GM12878 (cell line): ENCODE measurements at regions not wholly inside any gene's neighbourhood (a gene's known extent, or its start where the extent isn't known, plus 50 kb on each side); places are given as distances from the start of the nearest gene placed in this dataset.

Source experiments
- ATAC-seq: fragments of 200-7000 bp; cut with Tn5 transposase; 3 replicates; pipeline ENCODE4 v1.9.1; 2020; ENCODE audit warnings: mild to moderate bottlenecking, moderate library complexity
- BruUV-seq: library from RNA; stranded (reverse); fragments of 400-500 nt; replicated peaks from 2 replicates; lab custom pipeline; 2021; lab: Mats Ljungman, UMichigan
- CTCF ChIA-PET: fragments of 300-600 bp; sonication (Branson Sonifier 250); formaldehyde crosslinking; extraction: SDS; loops from one replicate; lab custom pipeline; 2021; ENCODE audit warnings: inconsistent platforms; lab: Yijun Ruan, JAX
- POLR2A ChIA-PET: fragments of 350-600 bp; formaldehyde crosslinking; extraction: SDS; loops from one replicate; lab custom pipeline; 2021; ENCODE audit warnings: inconsistent platforms; lab: Charles Lee
- RAD21 ChIA-PET: fragments of 300-600 bp; sonication (Branson Sonifier 250); formaldehyde crosslinking; loops from one replicate; lab custom pipeline; 2023; ENCODE audit warnings: antibody characterized with exemption; ENCODE audit not compliant: unreplicated experiment; lab: Charles Lee
- SMC1A ChIA-PET: fragments of 300-600 bp; sonication (Branson Sonifier 250); formaldehyde crosslinking; loops from one replicate; lab custom pipeline; 2023; ENCODE audit not compliant: unreplicated experiment, uncharacterized antibody; lab: Charles Lee
- DNase-seq: peaks from one replicate; pipeline ENCODE4 v3.0.0-alpha.2; 2011; ENCODE audit warnings: low read depth, low spot score
- FAIRE-seq: peaks from 3 replicates; lab custom pipeline; 2011; peaks lifted over from hg19 to GRCh38; lab: Jason Lieb, UNC
- H2AFZ ChIP-seq: 2 replicates; pipeline ENCODE4 v1.6.0; 2011; ENCODE audit warnings: low read depth, low read length, control low read depth; ENCODE audit not compliant: control insufficient read depth
- H3K27ac ChIP-seq: 2 replicates; pipeline ENCODE4 v1.5.1; 2011; ENCODE audit warnings: control low read depth; ENCODE audit not compliant: control insufficient read depth, insufficient read depth
- H3K27me3 ChIP-seq, 2 experiments: replicated peaks in 1 of 2; 2 replicates each; pipeline versions ENCODE4 v1.6.0 to v1.6.1; 2011; ENCODE audit warnings: low read length in 1 of 2; ENCODE audit not compliant: control insufficient read depth in 2 of 2, insufficient read depth in 2 of 2
- H3K36me3 ChIP-seq, 2 experiments: 2 replicates each; pipeline ENCODE4 v1.5.1; 2011; ENCODE audit warnings: low read length in 1 of 2; ENCODE audit not compliant: control insufficient read depth in 2 of 2, insufficient read depth in 2 of 2
- H3K4me1 ChIP-seq: 2 replicates; pipeline ENCODE4 v1.6.1; 2011; ENCODE audit warnings: mild to moderate bottlenecking, low read length, moderate library complexity, mixed read lengths; ENCODE audit not compliant: control insufficient read depth, insufficient read depth
- H3K4me2 ChIP-seq: 2 replicates; pipeline ENCODE4 v1.6.0; 2011; ENCODE audit warnings: control low read depth; ENCODE audit not compliant: control insufficient read depth, insufficient read depth
- H3K4me3 ChIP-seq: fragments of 200-600 bp; sonication (generic); 2 replicates; pipeline ENCODE4 v1.5.1; 2016
- H3K79me2 ChIP-seq: 2 replicates; pipeline ENCODE4 v1.6.0; 2011; ENCODE audit warnings: low read length; ENCODE audit not compliant: control insufficient read depth, insufficient read depth
- H3K9ac ChIP-seq: 2 replicates; pipeline ENCODE4 v1.8.0; 2011; ENCODE audit warnings: low read length, control low read depth, mixed read lengths; ENCODE audit not compliant: control insufficient read depth, insufficient read depth
- H3K9me3 ChIP-seq: replicated peaks from 3 replicates; pipeline ENCODE4 v1.5.1; 2011; ENCODE audit warnings: mild to moderate bottlenecking, low read length; ENCODE audit not compliant: control insufficient read depth, insufficient read depth
- H4K20me1 ChIP-seq: 2 replicates; pipeline ENCODE4 v1.6.0; 2011; ENCODE audit not compliant: control insufficient read depth, insufficient read depth
- ASH2L ChIP-seq: fragments of 300-600, 200-600 bp; sonication (generic); IDR thresholded peaks from 2 replicates; pipeline ENCODE4 v1.6.1; 2017; ENCODE audit warnings: low read depth, mild to moderate bottlenecking, borderline replicate concordance
- ATF2 ChIP-seq: IDR thresholded peaks from 2 replicates; pipeline ENCODE4 v1.6.1; 2012; ENCODE audit warnings: low read length, inconsistent platforms
- CREM ChIP-seq: IDR thresholded peaks from 2 replicates; pipeline ENCODE4 v1.6.1; 2014; ENCODE audit warnings: antibody characterized with exemption, low read depth
- E2F4 ChIP-seq: IDR thresholded peaks from 2 replicates; pipeline ENCODE4 v1.6.1; 2012; ENCODE audit warnings: low read depth, low read length, improper control_type of control experiment
- EGR1 ChIP-seq, 2 experiments: IDR thresholded peaks; 1 replicate in 1 of 2; 2 replicates in 1 of 2; pipeline ENCODE4 v1.6.1; 2011 to 2012; ENCODE audit warnings: low read depth in 2 of 2, low read length in 2 of 2, borderline replicate concordance in 1 of 2, mild to moderate bottlenecking in 1 of 2, moderate library complexity in 1 of 2
- HCFC1 ChIP-seq: fragments of 150-350 bp; IDR thresholded peaks from 2 replicates; pipeline ENCODE4 v1.6.1; 2014; ENCODE audit warnings: low read length
- IRF3 ChIP-seq: fragments of 450-650 bp; IDR thresholded peaks from 2 replicates; pipeline ENCODE4 v1.6.1; 2014; ENCODE audit warnings: mild to moderate bottlenecking
- LARP7 ChIP-seq: fragments of 450-650 bp; IDR thresholded peaks from 2 replicates; pipeline ENCODE4 v1.6.1; 2017; ENCODE audit warnings: mild to moderate bottlenecking
- PKNOX1 ChIP-seq: fragments of 450-650 bp; IDR thresholded peaks from 2 replicates; pipeline ENCODE4 v1.6.1; 2016; ENCODE audit warnings: mild to moderate bottlenecking
- RELA ChIP-seq: fragments of 450-650 bp; IDR thresholded peaks from 2 replicates; pipeline ENCODE4 v1.8.0; 2014; ENCODE audit warnings: borderline replicate concordance; ENCODE audit not compliant: partially characterized antibody
- SMC3 ChIP-seq: IDR thresholded peaks from 2 replicates; pipeline ENCODE4 v1.6.1; 2011; ENCODE audit warnings: low read length, improper control_type of control experiment, borderline replicate concordance
- SRF ChIP-seq, 2 experiments: IDR thresholded peaks; 2 replicates each; pipeline ENCODE4 v1.6.1; 2011; ENCODE audit warnings: low read depth in 2 of 2, low read length in 2 of 2, mild to moderate bottlenecking in 1 of 2, moderate library complexity in 1 of 2
- USF1 ChIP-seq: IDR thresholded peaks from 2 replicates; pipeline ENCODE4 v1.6.1; 2011; ENCODE audit warnings: borderline replicate concordance, low read depth, mild to moderate bottlenecking, moderate library complexity, mixed read lengths, low read length; ENCODE audit not compliant: insufficient read depth; ENCODE audit errors: extremely low read length
- ZNF207 ChIP-seq: fragments of 450-650 bp; IDR thresholded peaks from 2 replicates; pipeline ENCODE4 v1.6.1; 2014; ENCODE audit warnings: antibody characterized with exemption, mild to moderate bottlenecking, borderline replicate concordance
- ZNF384 ChIP-seq: IDR thresholded peaks from 2 replicates; pipeline ENCODE4 v1.6.1; 2012; ENCODE audit warnings: low read depth, mild to moderate bottlenecking, low read length, improper control_type of control experiment, borderline replicate concordance
- ZSCAN29 ChIP-seq: fragments of 450-650 bp; IDR thresholded peaks from 2 replicates; pipeline ENCODE4 v1.6.1; 2017; ENCODE audit warnings: mild to moderate bottlenecking, moderate library complexity
- WGBS: methylation state at CpG from one replicate; pipeline ENCODE4 v1.1.6; 2016; ENCODE audit warnings: low lambda C conversion rate; ENCODE audit not compliant: insufficient replicate concordance, insufficient coverage; ENCODE audit errors: missing lambda C conversion rate; 5-methylcytosine and 5-hydroxymethylcytosine counted together
- in situ Hi-C: fragments of 300-500 bp; cut with MboI; formaldehyde crosslinking; loops from 9 replicates; pipeline ENCODE4 v1.14.3; 2018; ENCODE audit warnings: mixed read lengths
- intact Hi-C: fragments of 100-400 bp; cut with micrococcal nuclease; formaldehyde crosslinking; loops from one replicate; pipeline ENCODE4 v1.14.2; 2022; ENCODE audit not compliant: unreplicated experiment

- TF ChIP-seq RELA = no peak
- no peak for TF ChIP-seq CREM
Measured at GRCh38 chr9:87085521-87085920, 138.2 kb upstream of the GAS1 start (continued).

- Histone ChIP-seq H3K4me2 (no peak overlapping the region), H3K36me3 (no peaks in the 10 kb centered on the region), H3K4me1 (no peaks in the 10 kb centered on the region), H3K27me3 (no peaks in the 10 kb centered on the region), H2AFZ (no peak overlapping the region), H3K9me3 (no peaks in the 10 kb centered on the region), H3K79me2 (no peaks in the 10 kb centered on the region), H3K9ac (no peak overlapping the region), H3K4me3 (no peak overlapping the region), H3K27ac (no peak overlapping the region), H4K20me1 (no peaks in the 10 kb centered on the region)
- ChIA-PET RAD21 (no interaction called here), CTCF (no interaction called here), SMC1A (no interaction called here), POLR2A (no interaction called here)
- intact Hi-C loops = no loop called here
- no TSS peak for BruUV-seq
- no peak for ATAC-seq
- in situ Hi-C loops = no loop called here
- no peak for DNase-seq
- no peak for FAIRE-seq
- 34% methylated on average over 8 of the region's 8 CpGs for WGBS
- TF ChIP-seq USF1 = no peak
- no peak for TF ChIP-seq ZNF207
- TF ChIP-seq ZSCAN29 = no peak
- no peak for TF ChIP-seq PKNOX1
- no peak for TF ChIP-seq SRF (IDR thresholded peaks at IDR 0.05; ENCODE audit: low read depth in 2 of 2, low read length in 2 of 2)
- TF ChIP-seq SMC3 = no peak
- no peak for TF ChIP-seq EGR1 (IDR thresholded peaks at IDR 0.05; ENCODE audit: borderline replicate concordance in 1 of 2, low read depth in 2 of 2, low read length in 2 of 2)
- TF ChIP-seq IRF3 = no peak
- no peak for TF ChIP-seq ASH2L
- TF ChIP-seq E2F4 = no peak
- TF ChIP-seq ZNF384 = no peak
- TF ChIP-seq HCFC1 = no peak
- no peak for TF ChIP-seq LARP7
- no peak for TF ChIP-seq ATF2
Measured at GRCh38 chr9:87086221-87086818, 139.0 kb upstream of the GAS1 start.
